ENCODE measurements at regions not wholly inside any gene's neighbourhood (a gene's known extent, or its start where the extent isn't known, plus 50 kb on each side); places are given as distances from the start of the nearest gene placed in this dataset.

- TF ChIP-seq EP300 (IDR thresholded peaks at IDR 0.05; ENCODE audit: borderline replicate concordance in 1 of 2, control insufficient read depth in 1 of 2, low read depth in 2 of 2, low read length in 2 of 2) (no peak), POLR2A (IDR thresholded peaks at IDR 0.05; ENCODE audit: low read depth, low read length) (no peak), RAD21 (IDR thresholded peaks at IDR 0.05; ENCODE audit: insufficient read depth, low read depth, low read length) (no peak), CTCF (IDR thresholded peaks at IDR 0.05 in 2 of 3, conservative IDR thresholded peaks at IDR 0.05 in 1 of 3; ENCODE audit: control insufficient read depth in 2 of 3, extremely low read depth in 1 of 3, insufficient read depth in 1 of 3, low read depth in 3 of 3, low read length in 3 of 3) (no peak), FOXM1 (IDR thresholded peaks at IDR 0.05; ENCODE audit: low read depth, low read length) (no peak), FOXK2 (IDR thresholded peaks at IDR 0.05) (no peak), ETV6 (conservative IDR thresholded peaks at IDR 0.05 in 1 of 2, IDR thresholded peaks at IDR 0.05 in 1 of 2; ENCODE audit: borderline replicate concordance in 1 of 2, low read depth in 1 of 2) (no peak), SMARCA5 (IDR thresholded peaks at IDR 0.05) (no peak), RELA (IDR thresholded peaks at IDR 0.05; ENCODE audit: borderline replicate concordance, partially characterized antibody) (no peak), YBX1 (IDR thresholded peaks at IDR 0.05) (no peak), ZSCAN29 (IDR thresholded peaks at IDR 0.05) (no peak)
- TF ChIP-seq, protein P1, sequence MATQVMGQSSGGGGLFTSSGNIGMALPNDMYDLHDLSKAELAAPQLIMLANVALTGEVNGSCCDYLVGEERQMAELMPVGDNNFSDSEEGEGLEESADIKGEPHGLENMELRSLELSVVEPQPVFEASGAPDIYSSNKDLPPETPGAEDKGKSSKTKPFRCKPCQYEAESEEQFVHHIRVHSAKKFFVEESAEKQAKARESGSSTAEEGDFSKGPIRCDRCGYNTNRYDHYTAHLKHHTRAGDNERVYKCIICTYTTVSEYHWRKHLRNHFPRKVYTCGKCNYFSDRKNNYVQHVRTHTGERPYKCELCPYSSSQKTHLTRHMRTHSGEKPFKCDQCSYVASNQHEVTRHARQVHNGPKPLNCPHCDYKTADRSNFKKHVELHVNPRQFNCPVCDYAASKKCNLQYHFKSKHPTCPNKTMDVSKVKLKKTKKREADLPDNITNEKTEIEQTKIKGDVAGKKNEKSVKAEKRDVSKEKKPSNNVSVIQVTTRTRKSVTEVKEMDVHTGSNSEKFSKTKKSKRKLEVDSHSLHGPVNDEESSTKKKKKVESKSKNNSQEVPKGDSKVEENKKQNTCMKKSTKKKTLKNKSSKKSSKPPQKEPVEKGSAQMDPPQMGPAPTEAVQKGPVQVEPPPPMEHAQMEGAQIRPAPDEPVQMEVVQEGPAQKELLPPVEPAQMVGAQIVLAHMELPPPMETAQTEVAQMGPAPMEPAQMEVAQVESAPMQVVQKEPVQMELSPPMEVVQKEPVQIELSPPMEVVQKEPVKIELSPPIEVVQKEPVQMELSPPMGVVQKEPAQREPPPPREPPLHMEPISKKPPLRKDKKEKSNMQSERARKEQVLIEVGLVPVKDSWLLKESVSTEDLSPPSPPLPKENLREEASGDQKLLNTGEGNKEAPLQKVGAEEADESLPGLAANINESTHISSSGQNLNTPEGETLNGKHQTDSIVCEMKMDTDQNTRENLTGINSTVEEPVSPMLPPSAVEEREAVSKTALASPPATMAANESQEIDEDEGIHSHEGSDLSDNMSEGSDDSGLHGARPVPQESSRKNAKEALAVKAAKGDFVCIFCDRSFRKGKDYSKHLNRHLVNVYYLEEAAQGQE (IDR thresholded peaks at IDR 0.05; ENCODE audit: low read depth, low read length) = no peak
These were observed 233.8 kb upstream of the USP25 start for GRCh38 chr21:15495965-15496364.
